Cardiac fibroblast (primary cell): ENCODE measurements at regions not wholly inside any gene's neighbourhood (a gene's known extent, or its start where the extent isn't known, plus 50 kb on each side); places are given as distances from the start of the nearest gene placed in this dataset.
A peak's percentile ranks its signal among the peaks of the same experiment; 100 is the strongest.

ENCODE experiments used
- DNase-seq, 2 donors: peaks; one replicate each; pipeline versions ENCODE4 v3.0.0 to v3.0.0-alpha.2; 2010; ENCODE audit warnings: low read depth in 2 of 2
- H3K4me3 ChIP-seq, 2 donors: replicated peaks in 1 of 2; 1 replicate in 1 of 2; 2 replicates in 1 of 2; pipeline ENCODE4 v1.5.1; 2011; ENCODE audit warnings: low read depth in 2 of 2, low read length in 2 of 2, mild to moderate bottlenecking in 2 of 2, moderate library complexity in 1 of 2
- CTCF ChIP-seq: IDR thresholded peaks from one replicate; pipeline ENCODE4 v1.5.1; 2011; ENCODE audit warnings: low read depth, mild to moderate bottlenecking, low read length, inconsistent platforms

GRCh38 chr3:106882297-106882696 lies 494.9 kb upstream of the CCDC54 start:
- DNase-seq: no peak
- H3K4me3 ChIP-seq: no peak overlapping the region
- no peak for TF ChIP-seq CTCF

GRCh38 chr3:106906074-106906473 lies 471.2 kb upstream of the CCDC54 start:
- DNase-seq: no peak
- TF ChIP-seq CTCF: no peak
- no peak overlapping the region for H3K4me3 ChIP-seq

- TF ChIP-seq CTCF: no peak
- no peak for DNase-seq
- H3K4me3 ChIP-seq: no peak overlapping the region
Measured at GRCh38 chr3:106908181-106908938, 468.9 kb upstream of the CCDC54 start.

- peak; percentile 6 to 27 for DNase-seq
- TF ChIP-seq CTCF: no peak
- no peak overlapping the region for H3K4me3 ChIP-seq
Measured at GRCh38 chr3:106913111-106913698, 464.0 kb upstream of the CCDC54 start.

- no peak overlapping the region for H3K4me3 ChIP-seq
- TF ChIP-seq CTCF: no peak
- DNase-seq: no peak
Measured at GRCh38 chr3:106913966-106914365, 463.3 kb upstream of the CCDC54 start.

- no peak for TF ChIP-seq CTCF
- H3K4me3 ChIP-seq: no peak overlapping the region
- no peak for DNase-seq
Measured at GRCh38 chr3:106920609-106921008, 456.6 kb upstream of the CCDC54 start.
